ENCODE measurements at regions not wholly inside any gene's neighbourhood (a gene's known extent, or its start where the extent isn't known, plus 50 kb on each side); places are given as distances from the start of the nearest gene placed in this dataset.

- TF ChIP-seq CTCF (IDR thresholded peaks at IDR 0.05; ENCODE audit: poor library complexity): no peak
- TF ChIP-seq EZH2 (IDR thresholded peaks at IDR 0.05; ENCODE audit: borderline replicate concordance): no peak
Measured at GRCh38 chr6:140847262-140847645, 1285.5 kb upstream of the GJE1 start.

All from hepatocyte (in vitro differentiated cells).